AG10803 (cell line): ENCODE measurements at regions not wholly inside any gene's neighbourhood (a gene's known extent, or its start where the extent isn't known, plus 50 kb on each side); places are given as distances from the start of the nearest gene placed in this dataset.
"Not testable (repeated sequence)": the region's sequence is repeated elsewhere in the genome, so short reads cannot be mapped to it uniquely, and the experiment has no call there.

Source experiments
- DNase-seq: peaks from one replicate; pipeline ENCODE4 v3.0.0; 2010; ENCODE audit warnings: low read depth
- H3K4me3 ChIP-seq: 2 replicates; pipeline ENCODE4 v1.5.1; 2011; ENCODE audit warnings: mild to moderate bottlenecking, low read length, control low read depth
- TF ChIP-seq, protein P1 (sequence below): conservative IDR thresholded peaks from 2 replicates; pipeline ENCODE4 v1.5.1; 2011; ENCODE audit warnings: mild to moderate bottlenecking, low read length, control low read depth, inconsistent platforms

GRCh38 chr5:12951846-12952245 is 992.6 kb downstream of the DNAH5 start:
- TF ChIP-seq, protein P1, sequence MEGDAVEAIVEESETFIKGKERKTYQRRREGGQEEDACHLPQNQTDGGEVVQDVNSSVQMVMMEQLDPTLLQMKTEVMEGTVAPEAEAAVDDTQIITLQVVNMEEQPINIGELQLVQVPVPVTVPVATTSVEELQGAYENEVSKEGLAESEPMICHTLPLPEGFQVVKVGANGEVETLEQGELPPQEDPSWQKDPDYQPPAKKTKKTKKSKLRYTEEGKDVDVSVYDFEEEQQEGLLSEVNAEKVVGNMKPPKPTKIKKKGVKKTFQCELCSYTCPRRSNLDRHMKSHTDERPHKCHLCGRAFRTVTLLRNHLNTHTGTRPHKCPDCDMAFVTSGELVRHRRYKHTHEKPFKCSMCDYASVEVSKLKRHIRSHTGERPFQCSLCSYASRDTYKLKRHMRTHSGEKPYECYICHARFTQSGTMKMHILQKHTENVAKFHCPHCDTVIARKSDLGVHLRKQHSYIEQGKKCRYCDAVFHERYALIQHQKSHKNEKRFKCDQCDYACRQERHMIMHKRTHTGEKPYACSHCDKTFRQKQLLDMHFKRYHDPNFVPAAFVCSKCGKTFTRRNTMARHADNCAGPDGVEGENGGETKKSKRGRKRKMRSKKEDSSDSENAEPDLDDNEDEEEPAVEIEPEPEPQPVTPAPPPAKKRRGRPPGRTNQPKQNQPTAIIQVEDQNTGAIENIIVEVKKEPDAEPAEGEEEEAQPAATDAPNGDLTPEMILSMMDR = no peak
- no peak for DNase-seq
- no peak overlapping the region for H3K4me3 ChIP-seq

GRCh38 chr5:12947379-12947778 is 997.1 kb downstream of the DNAH5 start:
- H3K4me3 ChIP-seq = no peak overlapping the region
- TF ChIP-seq, protein P1 = no peak
- DNase-seq = no peak

GRCh38 chr5:12945477-12945876 is 999.0 kb downstream of the DNAH5 start:
- DNase-seq, H3K4me3 ChIP-seq: not testable (repeated sequence)

DNA sequence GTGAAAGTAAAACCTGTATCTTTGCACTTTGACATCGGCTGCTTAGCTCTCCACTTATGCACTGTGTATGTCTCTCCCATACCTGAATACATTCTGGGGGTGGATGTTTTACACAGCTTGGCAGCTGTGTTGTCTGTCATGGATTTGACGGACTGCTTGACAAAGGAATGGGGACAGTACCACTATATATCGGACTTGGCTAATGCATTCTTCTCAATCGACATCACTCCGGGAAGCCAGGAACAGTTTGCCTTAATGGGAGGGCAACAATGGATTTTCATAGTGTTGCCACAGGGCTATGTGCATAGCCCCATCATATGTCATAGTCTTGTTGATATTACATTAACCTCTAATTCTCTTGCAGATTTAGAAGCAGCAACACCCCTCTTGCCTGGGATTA is 1008.3 kb downstream of the DNAH5 start:
- no peak for DNase-seq
- TF ChIP-seq, protein P1 = no peak
- no peak overlapping the region for H3K4me3 ChIP-seq

- no peak overlapping the region for H3K4me3 ChIP-seq
- no peak for DNase-seq
- TF ChIP-seq, protein P1 = no peak
These were observed 1009.8 kb downstream of the DNAH5 start for GRCh38 chr5:12934722-12935121.

GRCh38 chr5:12920527-12920926 is 1016.3 kb upstream of the CTNND2 start:
- H3K4me3 ChIP-seq = no peak overlapping the region
- no peak for DNase-seq
- TF ChIP-seq, protein P1 = no peak

DNA sequence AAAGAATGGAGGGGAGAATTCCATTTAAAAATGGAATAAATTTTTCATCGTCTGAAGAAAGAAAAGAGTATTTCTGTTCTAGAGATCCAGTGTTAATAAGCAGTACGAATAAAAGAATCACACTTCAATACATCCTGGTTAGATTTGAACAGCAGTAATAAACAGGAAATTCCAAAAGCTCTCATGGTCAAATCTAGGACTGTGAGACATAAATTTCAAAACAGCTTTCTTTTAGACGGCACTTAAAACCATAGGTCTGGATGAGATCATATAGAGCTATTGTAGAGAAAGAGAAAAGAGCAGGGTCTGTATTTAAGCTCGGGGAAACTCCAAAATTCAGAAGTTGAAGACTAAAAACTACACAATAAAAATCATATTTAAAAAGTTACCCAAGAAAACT is 1006.9 kb upstream of the CTNND2 start:
- no peak overlapping the region for H3K4me3 ChIP-seq
- no peak for DNase-seq
- TF ChIP-seq, protein P1 = no peak

DNA sequence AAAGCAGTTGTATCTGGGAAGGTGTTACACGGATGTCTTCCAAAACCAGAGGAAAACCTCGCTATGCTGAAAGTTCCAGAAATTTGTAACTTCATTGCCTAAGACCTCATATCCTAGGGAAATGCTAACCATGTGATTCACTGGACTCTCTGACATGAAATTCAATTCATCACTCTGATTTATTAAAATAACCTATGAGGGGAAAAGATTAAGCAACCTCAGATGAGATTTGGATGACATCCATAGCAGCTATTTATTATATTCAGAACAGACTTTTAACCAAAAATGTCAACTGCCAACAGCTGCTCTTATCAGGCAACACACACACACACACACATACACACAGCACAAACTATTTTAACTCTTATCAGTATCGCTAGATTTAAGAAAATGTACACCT is 1006.4 kb upstream of the CTNND2 start:
- TF ChIP-seq, protein P1 = no peak
- H3K4me3 ChIP-seq = no peak overlapping the region
- DNase-seq = no peak
